Ishikawa (cell line): ENCODE measurements at regions not wholly inside any gene's neighbourhood (a gene's known extent, or its start where the extent isn't known, plus 50 kb on each side); places are given as distances from the start of the nearest gene placed in this dataset.

Source experiments
- CEBPB ChIP-seq: IDR thresholded peaks from 2 replicates; pipeline ENCODE4 v1.6.1; 2012
- CREB1 ChIP-seq: IDR thresholded peaks from 2 replicates; pipeline ENCODE4 v1.6.1; 2012; ENCODE audit warnings: low read depth
- EGR1 ChIP-seq: IDR thresholded peaks from 2 replicates; pipeline ENCODE4 v1.6.1; 2012
- EP300 ChIP-seq: IDR thresholded peaks from 2 replicates; pipeline ENCODE4 v1.6.1; 2012; ENCODE audit warnings: borderline replicate concordance
- FOXM1 ChIP-seq: IDR thresholded peaks from 2 replicates; pipeline ENCODE4 v1.6.1; 2012; ENCODE audit warnings: low read depth, borderline replicate concordance
- MAX ChIP-seq: IDR thresholded peaks from 2 replicates; pipeline ENCODE4 v1.6.1; 2012
- NFIC ChIP-seq: IDR thresholded peaks from 2 replicates; pipeline ENCODE4 v1.6.1; 2012
- RAD21 ChIP-seq: IDR thresholded peaks from 2 replicates; pipeline ENCODE4 v1.6.1; 2012; ENCODE audit warnings: low read depth
- REST ChIP-seq: IDR thresholded peaks from 2 replicates; pipeline ENCODE4 v1.6.1; 2012; ENCODE audit warnings: low read depth, mild to moderate bottlenecking
- TAF1 ChIP-seq: IDR thresholded peaks from 2 replicates; pipeline ENCODE4 v1.6.1; 2012; ENCODE audit warnings: low read depth, mild to moderate bottlenecking
- TCF12 ChIP-seq: IDR thresholded peaks from 2 replicates; pipeline ENCODE4 v1.6.1; 2012; ENCODE audit warnings: low read depth
- TEAD4 ChIP-seq: IDR thresholded peaks from 2 replicates; pipeline ENCODE4 v1.6.1; 2012
- USF1 ChIP-seq: IDR thresholded peaks from 2 replicates; pipeline ENCODE4 v1.6.1; 2012
- YY1 ChIP-seq: IDR thresholded peaks from 2 replicates; pipeline ENCODE4 v1.6.1; 2012; ENCODE audit warnings: low read depth
- ZBTB7A ChIP-seq: IDR thresholded peaks from 2 replicates; pipeline ENCODE4 v1.6.1; 2012; ENCODE audit warnings: low read depth

GRCh38 chr18:51852681-51853080, 487.3 kb upstream of the DCC start:
- TF ChIP-seq YY1 (no peak), TEAD4 (no peak), FOXM1 (no peak), REST (no peak), RAD21 (no peak), MAX (no peak), TCF12 (no peak)

GRCh38 chr18:51857989-51858388, 482.0 kb upstream of the DCC start:
- no peak for TF ChIP-seq EP300

GRCh38 chr18:51861046-51861445, 479.0 kb upstream of the DCC start:
- TF ChIP-seq MAX (no peak), TAF1 (no peak), CEBPB (no peak), USF1 (no peak), FOXM1 (no peak), EP300 (no peak), ZBTB7A (no peak), TCF12 (no peak), EGR1 (no peak), CREB1 (no peak), YY1 (no peak), TEAD4 (no peak), REST (no peak), RAD21 (no peak), NFIC (no peak)

- no peak for TF ChIP-seq EGR1
- TF ChIP-seq REST, result no peak
- no peak for TF ChIP-seq USF1
- TF ChIP-seq FOXM1, result no peak
- TF ChIP-seq TCF12, result no peak
- TF ChIP-seq NFIC, result no peak
- TF ChIP-seq ZBTB7A, result no peak
- TF ChIP-seq YY1, result no peak
- TF ChIP-seq TEAD4, result no peak
- no peak for TF ChIP-seq RAD21
- TF ChIP-seq TAF1, result no peak
- no peak for TF ChIP-seq CREB1
- no peak for TF ChIP-seq CEBPB
- no peak for TF ChIP-seq MAX
- no peak for TF ChIP-seq EP300
Measured at GRCh38 chr18:51862051-51862715, 477.8 kb upstream of the DCC start.
